Fibroblast of the aortic adventitia (primary cell): ENCODE measurements at regions not wholly inside any gene's neighbourhood (a gene's known extent, or its start where the extent isn't known, plus 50 kb on each side); places are given as distances from the start of the nearest gene placed in this dataset.

Source experiments
- DNase-seq: peaks from one replicate; pipeline ENCODE4 v3.0.0-alpha.2; 2010; ENCODE audit warnings: low read depth
- H3K4me3 ChIP-seq: 2 replicates; pipeline ENCODE4 v1.5.1; 2011; ENCODE audit warnings: low read depth, mild to moderate bottlenecking, control low read depth, low read length, moderate library complexity
- TF ChIP-seq, protein P1 (sequence below): IDR thresholded peaks from 2 replicates; pipeline ENCODE4 v1.5.1; 2011; ENCODE audit warnings: mild to moderate bottlenecking, low read length, control low read depth, inconsistent platforms; ENCODE audit not compliant: insufficient read depth

DNA sequence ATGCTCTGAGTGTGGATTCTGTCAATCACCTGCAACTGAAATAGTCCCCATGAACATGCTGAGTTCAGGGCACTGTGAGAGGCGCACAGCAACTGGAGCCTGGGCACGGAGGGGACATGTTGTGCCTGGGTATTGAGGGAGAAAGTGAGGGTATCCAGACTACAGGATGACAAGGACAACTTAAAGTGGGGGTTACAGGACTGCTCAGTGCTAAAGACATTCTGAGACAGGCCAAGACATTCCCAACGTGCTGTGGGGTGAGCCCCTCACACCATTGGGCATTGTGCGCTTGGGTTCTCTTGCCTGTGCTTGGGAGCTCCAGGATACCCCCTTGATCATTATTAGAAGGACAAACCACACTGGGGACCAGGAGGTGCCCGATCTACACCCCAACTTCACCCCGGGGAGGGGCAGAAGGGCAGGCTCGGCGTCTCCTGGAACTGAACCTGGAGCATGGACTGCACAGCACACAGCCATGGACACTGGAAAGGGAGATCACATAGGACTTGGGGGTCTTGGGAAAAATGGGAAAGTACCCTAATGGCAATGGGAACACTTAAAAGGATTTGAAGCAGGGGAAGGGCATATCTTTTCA is 72.5 kb upstream of the HDAC4 start:
- H3K4me3 ChIP-seq: no peak overlapping the region
- TF ChIP-seq, protein P1, sequence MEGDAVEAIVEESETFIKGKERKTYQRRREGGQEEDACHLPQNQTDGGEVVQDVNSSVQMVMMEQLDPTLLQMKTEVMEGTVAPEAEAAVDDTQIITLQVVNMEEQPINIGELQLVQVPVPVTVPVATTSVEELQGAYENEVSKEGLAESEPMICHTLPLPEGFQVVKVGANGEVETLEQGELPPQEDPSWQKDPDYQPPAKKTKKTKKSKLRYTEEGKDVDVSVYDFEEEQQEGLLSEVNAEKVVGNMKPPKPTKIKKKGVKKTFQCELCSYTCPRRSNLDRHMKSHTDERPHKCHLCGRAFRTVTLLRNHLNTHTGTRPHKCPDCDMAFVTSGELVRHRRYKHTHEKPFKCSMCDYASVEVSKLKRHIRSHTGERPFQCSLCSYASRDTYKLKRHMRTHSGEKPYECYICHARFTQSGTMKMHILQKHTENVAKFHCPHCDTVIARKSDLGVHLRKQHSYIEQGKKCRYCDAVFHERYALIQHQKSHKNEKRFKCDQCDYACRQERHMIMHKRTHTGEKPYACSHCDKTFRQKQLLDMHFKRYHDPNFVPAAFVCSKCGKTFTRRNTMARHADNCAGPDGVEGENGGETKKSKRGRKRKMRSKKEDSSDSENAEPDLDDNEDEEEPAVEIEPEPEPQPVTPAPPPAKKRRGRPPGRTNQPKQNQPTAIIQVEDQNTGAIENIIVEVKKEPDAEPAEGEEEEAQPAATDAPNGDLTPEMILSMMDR: no peak
- DNase-seq: no peak

DNA sequence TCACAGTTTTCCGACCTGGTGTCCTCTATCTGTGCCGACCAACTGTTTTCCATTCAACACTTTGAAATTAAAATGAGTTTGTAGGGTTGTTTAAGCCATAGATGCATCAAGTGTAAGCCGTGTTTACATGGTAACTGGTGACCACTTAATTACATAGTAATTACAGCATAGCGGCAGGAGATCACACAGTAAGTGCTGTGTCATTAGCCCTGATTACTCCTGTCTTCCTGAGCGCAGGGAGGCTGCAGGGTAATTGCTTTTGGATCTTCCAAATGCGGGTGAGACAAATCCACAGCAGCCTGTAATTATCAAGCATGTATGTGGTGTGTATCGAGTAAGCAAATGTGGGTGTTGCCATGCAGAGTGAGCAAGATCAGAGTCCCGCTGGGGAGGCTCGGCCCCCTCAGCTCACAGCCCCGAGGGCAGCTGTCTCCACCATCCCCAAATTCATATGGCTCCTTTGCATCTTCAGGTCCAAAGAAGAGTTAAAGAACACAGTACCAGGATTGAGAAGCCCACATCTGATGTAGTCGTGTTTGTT is 71.5 kb upstream of the HDAC4 start:
- H3K4me3 ChIP-seq: no peak overlapping the region
- TF ChIP-seq, protein P1: no peak
- no peak for DNase-seq

DNA sequence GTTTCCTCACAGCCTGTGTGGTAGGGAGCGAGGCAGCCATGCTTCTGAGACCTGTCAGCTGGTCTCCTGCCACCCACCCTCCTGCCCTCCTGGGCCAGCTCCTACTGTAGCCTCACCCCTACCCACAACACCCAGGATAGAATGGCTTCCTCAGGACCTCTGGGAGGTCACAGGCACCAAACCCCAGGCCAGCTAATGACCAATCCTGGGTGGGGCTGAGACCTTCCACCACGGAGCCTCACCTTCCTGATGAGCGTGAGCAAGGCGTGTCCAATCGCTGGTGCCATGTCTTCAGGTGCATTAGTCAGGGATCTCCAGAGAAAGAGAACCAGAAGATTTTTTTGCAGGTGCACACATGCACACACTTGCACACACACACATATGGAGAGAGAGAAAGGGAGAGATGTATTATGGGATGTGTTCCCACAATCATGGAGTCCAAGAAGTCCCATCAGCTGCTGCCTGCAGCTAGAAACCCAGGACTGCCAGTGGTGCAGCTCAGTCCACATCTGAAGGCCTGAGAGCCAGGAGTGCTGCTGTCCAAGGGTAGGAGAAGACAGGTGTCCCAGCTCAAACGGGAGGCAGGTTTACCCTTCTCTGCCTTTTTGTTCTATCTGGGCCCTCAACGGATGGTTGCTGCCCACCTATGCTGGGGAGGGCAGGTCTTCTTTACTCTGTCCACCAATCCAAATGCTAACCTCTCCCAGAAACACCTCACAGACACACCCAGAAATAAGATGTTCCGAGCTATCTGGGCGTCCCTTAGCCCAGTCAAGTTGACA is 70.4 kb upstream of the HDAC4 start:
- TF ChIP-seq, protein P1: no peak
- DNase-seq: no peak
- no peak overlapping the region for H3K4me3 ChIP-seq

DNA sequence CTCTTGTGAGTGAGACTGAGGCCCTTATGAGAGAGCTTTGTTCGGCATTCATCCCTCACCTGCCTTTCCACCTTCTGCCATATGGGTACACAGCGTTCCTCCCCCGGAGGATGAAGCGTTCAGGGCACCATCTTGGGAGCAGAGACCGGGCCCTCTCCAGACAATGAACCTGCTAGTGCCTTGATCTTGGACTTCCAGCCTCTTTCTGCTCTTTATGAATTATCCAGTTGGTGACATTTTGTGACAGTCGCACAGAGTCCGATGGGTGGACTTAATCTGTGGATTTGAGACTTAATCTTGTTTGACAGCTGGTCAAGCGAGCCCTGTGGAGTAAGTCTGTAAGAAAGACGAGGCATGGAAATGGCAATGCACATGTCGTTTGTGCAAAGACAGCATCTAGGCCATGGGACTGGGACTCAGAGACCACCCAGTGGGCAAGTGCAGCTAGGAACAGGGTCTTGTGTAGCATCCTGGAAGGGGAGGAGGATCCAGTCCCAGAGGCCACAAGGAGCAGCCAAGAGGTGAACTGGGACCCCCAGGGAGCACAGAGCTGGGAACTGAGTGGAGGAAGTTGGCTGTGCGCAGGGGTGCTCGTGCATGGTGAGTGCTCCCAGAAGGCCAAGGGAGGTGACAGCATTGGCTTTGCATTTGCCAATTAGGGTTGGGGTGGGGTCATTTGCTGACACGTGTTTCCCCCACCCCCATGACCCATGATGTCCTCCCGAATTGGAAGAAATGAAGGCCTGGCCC is 69.5 kb upstream of the HDAC4 start:
- DNase-seq: no peak
- TF ChIP-seq, protein P1: no peak
- H3K4me3 ChIP-seq: no peak overlapping the region

DNA sequence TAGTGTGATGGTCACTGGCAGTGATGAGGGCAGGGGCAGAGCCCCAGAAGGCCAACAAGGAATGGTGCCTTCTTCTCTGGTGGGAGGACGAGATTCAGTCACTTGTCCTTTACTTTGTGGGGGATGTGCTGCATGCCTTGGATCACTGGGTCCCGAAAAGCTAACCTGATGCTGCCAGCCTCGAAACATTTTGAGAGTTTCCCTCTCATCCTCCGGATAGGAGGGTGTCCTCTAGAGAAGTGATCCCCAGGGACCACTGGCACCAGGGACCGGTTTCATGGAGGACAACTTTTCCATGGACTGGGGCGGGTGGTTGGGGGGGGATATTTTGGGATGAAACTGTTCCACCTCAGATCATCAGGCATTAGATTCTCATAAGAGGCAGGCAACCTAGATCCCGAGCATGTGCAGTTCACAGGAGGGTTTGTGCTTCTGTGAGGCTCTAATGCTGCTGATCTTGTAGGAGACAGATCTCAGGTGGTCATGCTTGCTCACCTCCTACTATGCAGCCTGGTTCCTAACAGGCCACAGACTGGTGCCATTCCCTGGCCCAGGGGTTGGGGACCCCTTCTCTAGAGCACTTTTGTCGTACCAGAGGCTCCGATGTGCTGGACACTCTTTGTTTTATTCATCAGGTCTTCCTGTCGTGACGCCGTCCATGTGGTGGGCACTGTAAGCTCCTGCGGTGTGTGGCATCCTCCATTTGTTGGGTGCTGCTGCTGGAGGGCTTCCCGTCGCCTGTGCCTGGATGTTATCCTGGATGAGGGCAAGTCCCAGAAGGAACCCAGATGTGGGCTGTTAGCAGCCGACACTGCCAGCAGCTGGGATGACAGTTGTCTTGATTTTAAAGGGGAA is 68.5 kb upstream of the HDAC4 start:
- TF ChIP-seq, protein P1: no peak
- no peak overlapping the region for H3K4me3 ChIP-seq

DNA sequence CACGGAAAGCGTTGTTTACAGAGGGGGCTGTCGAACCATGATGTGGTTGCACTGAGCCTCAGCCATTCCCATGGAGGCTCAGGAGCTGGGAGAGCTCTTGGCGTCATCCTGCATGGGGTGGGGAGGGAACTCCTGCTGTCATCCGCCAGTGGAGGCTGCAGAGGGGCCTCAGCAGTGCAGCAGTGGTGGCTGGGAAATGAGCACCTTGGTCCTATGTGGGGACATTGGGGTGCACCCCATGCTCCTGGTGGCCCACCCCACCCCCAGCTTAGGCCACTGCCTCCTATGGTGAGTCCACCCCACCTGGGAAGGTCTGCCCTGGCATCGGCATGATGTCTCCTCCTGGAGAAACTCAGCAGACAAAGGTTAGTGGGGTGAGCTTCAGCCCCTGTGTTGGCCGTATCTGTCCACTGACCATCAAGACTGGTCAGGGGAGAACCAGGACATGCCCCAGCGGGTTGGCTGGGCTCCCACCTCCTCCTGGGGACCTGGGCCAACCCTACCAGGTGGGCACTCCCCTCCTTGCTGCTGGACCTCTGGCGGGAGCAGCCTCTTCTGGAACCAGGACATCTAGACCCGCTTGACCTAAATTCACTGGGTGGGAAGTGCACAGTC is 67.8 kb upstream of the HDAC4 start:
- H3K4me3 ChIP-seq: no peak overlapping the region
- TF ChIP-seq, protein P1: no peak
- DNase-seq: no peak

More for the DNA sequence above, 68.5 kb upstream of the HDAC4 start:
- DNase-seq: no peak
